IMR-90 (cell line): ENCODE measurements at regions not wholly inside any gene's neighbourhood (a gene's known extent, or its start where the extent isn't known, plus 50 kb on each side); places are given as distances from the start of the nearest gene placed in this dataset.

Experiments
- ATAC-seq: fragments of 200-7000 bp; cut with Tn5 transposase; 2 replicates; pipeline ENCODE4 v1.9.1; 2020; ENCODE audit warnings: low read depth, mild to moderate bottlenecking, moderate library complexity
- BruUV-seq: library from RNA; stranded (reverse); fragments of 400-500 nt; replicated peaks from 2 replicates; lab custom pipeline; 2021; lab: Mats Ljungman, UMichigan
- CTCF ChIA-PET: fragments of 300-600 bp; formaldehyde crosslinking; extraction: SDS; loops from one replicate; lab custom pipeline; 2021; ENCODE audit warnings: antibody characterized with exemption; lab: Yijun Ruan, JAX
- POLR2A ChIA-PET: fragments of 300-600 bp; sonication (Branson Sonifier 250); formaldehyde crosslinking; loops from one replicate; lab custom pipeline; 2022; ENCODE audit warnings: antibody characterized with exemption; ENCODE audit not compliant: unreplicated experiment; lab: Charles Lee
- DNase-seq: peaks from one replicate; pipeline ENCODE4 v3.0.0; 2013
- H2AFZ ChIP-seq: replicated peaks from 2 replicates; pipeline ENCODE3; 2013; ENCODE audit warnings: low read length, mild to moderate bottlenecking; ENCODE audit not compliant: poor library complexity
- H2AK5ac ChIP-seq: 2 replicates; pipeline ENCODE4 v1.6.1; 2013; ENCODE audit warnings: low read depth, low read length, inconsistent platforms
- H2AK9ac ChIP-seq: replicated peaks from 2 replicates; pipeline ENCODE3; 2013; ENCODE audit warnings: mild to moderate bottlenecking, low read depth, low read length, moderate library complexity; ENCODE audit not compliant: poor library complexity
- H2BK120ac ChIP-seq: 2 replicates; pipeline ENCODE4 v1.6.1; 2013; ENCODE audit warnings: low read depth, low read length, inconsistent platforms
- H2BK15ac ChIP-seq: 3 replicates; pipeline ENCODE4 v1.6.1; 2013; ENCODE audit warnings: low read depth, low read length, inconsistent platforms
- H2BK20ac ChIP-seq: 2 replicates; pipeline ENCODE4 v1.6.1; 2013; ENCODE audit warnings: low read depth, mild to moderate bottlenecking, inconsistent platforms, low read length, moderate library complexity
- H2BK5ac ChIP-seq: 2 replicates; pipeline ENCODE4 v1.6.1; 2013; ENCODE audit warnings: mild to moderate bottlenecking, low read depth, low read length, inconsistent platforms; ENCODE audit not compliant: poor library complexity, severe bottlenecking
- H3K14ac ChIP-seq: replicated peaks from 2 replicates; pipeline ENCODE4 v1.6.1; 2013; ENCODE audit warnings: low read depth, low read length, inconsistent platforms
- H3K18ac ChIP-seq: 2 replicates; pipeline ENCODE4 v1.6.1; 2013; ENCODE audit warnings: low read depth, low read length, control low read depth
- H3K23ac ChIP-seq: 2 replicates; pipeline ENCODE4 v1.6.1; 2013; ENCODE audit warnings: low read depth, low read length, inconsistent platforms
- H3K27ac ChIP-seq: 2 replicates; pipeline ENCODE4 v1.5.1; 2013; ENCODE audit warnings: mild to moderate bottlenecking, control low read depth, low read length; ENCODE audit not compliant: insufficient read depth
- H3K27me3 ChIP-seq: 2 replicates; pipeline ENCODE4 v1.6.1; 2013; ENCODE audit warnings: low read length; ENCODE audit not compliant: control insufficient read depth, insufficient read depth
- H3K36me3 ChIP-seq: 2 replicates; pipeline ENCODE4 v1.6.1; 2013; ENCODE audit warnings: low read length, mixed read lengths; ENCODE audit not compliant: control insufficient read depth, insufficient read depth
- H3K4ac ChIP-seq: 2 replicates; pipeline ENCODE4 v1.6.1; 2013; ENCODE audit warnings: low read depth, low read length, inconsistent platforms
- H3K4me1 ChIP-seq: 2 replicates; pipeline ENCODE4 v1.6.1; 2013; ENCODE audit warnings: low read length, mixed read lengths; ENCODE audit not compliant: control insufficient read depth, insufficient read depth
- H3K4me2 ChIP-seq: 2 replicates; pipeline ENCODE4 v1.6.1; 2013; ENCODE audit warnings: low read depth, mild to moderate bottlenecking, control low read depth, low read length, moderate library complexity
- H3K4me3 ChIP-seq: 2 replicates; pipeline ENCODE4 v1.5.1; 2013; ENCODE audit warnings: low read depth, mild to moderate bottlenecking, control low read depth, low read length, moderate library complexity; ENCODE audit not compliant: insufficient read depth
- H3K56ac ChIP-seq: 2 replicates; pipeline ENCODE4 v1.6.1; 2013; ENCODE audit warnings: low read length, inconsistent platforms; ENCODE audit not compliant: insufficient read depth; ENCODE audit errors: extremely low read depth
- H3K79me1 ChIP-seq, 2 experiments: 2 replicates each; pipeline ENCODE4 v1.6.1; 2013; ENCODE audit warnings: low read length in 2 of 2, inconsistent platforms in 1 of 2, low read depth in 1 of 2
- H3K9ac ChIP-seq: 2 replicates; pipeline ENCODE4 v1.6.1; 2013; ENCODE audit warnings: low read depth, low read length, control low read depth
- H3K9me1 ChIP-seq: 2 replicates; pipeline ENCODE4 v1.6.1; 2013; ENCODE audit warnings: low read length, inconsistent platforms; ENCODE audit not compliant: insufficient read depth
- H3K9me3 ChIP-seq: 2 replicates; pipeline ENCODE4 v1.6.1; 2013; ENCODE audit warnings: low read length; ENCODE audit not compliant: control insufficient read depth, insufficient read depth
- H4K20me1 ChIP-seq: 2 replicates; pipeline ENCODE4 v1.6.1; 2013; ENCODE audit warnings: low read length, inconsistent platforms; ENCODE audit not compliant: insufficient read depth
- H4K5ac ChIP-seq: 2 replicates; pipeline ENCODE4 v1.6.1; 2013; ENCODE audit warnings: mild to moderate bottlenecking, low read depth, low read length, control low read depth
- H4K8ac ChIP-seq, 2 experiments: 2 replicates each; pipeline ENCODE4 v1.6.1; 2013; ENCODE audit warnings: low read depth in 2 of 2, low read length in 2 of 2, control low read depth in 1 of 2, inconsistent platforms in 1 of 2
- H4K91ac ChIP-seq: 2 replicates; pipeline ENCODE4 v1.6.1; 2013; ENCODE audit warnings: low read depth, low read length, inconsistent platforms; ENCODE audit not compliant: insufficient read depth
- BHLHE40 ChIP-seq: fragments of 150-350 bp; IDR thresholded peaks from 2 replicates; pipeline ENCODE4 v1.6.1; 2016; ENCODE audit warnings: mild to moderate bottlenecking, low read depth, low read length
- CEBPB ChIP-seq: IDR thresholded peaks from 2 replicates; pipeline ENCODE4 v1.6.1; 2012; ENCODE audit warnings: low read depth, low read length, improper control_type of control experiment
- CHD1 ChIP-seq: IDR thresholded peaks from 2 replicates; pipeline ENCODE4 v1.6.1; 2012; ENCODE audit warnings: low read depth, low read length, improper control_type of control experiment
- CTCF ChIP-seq: conservative IDR thresholded peaks from 2 replicates; pipeline ENCODE4 v1.5.1; 2012; ENCODE audit warnings: mild to moderate bottlenecking, low read depth, low read length, improper control_type of control experiment
- FOS ChIP-seq: fragments of 150-350 bp; IDR thresholded peaks from 2 replicates; pipeline ENCODE4 v1.6.1; 2016; ENCODE audit warnings: low read depth, low read length
- MAFK ChIP-seq: IDR thresholded peaks from 2 replicates; pipeline ENCODE4 v1.6.1; 2012; ENCODE audit warnings: low read depth, low read length, improper control_type of control experiment
- MAZ ChIP-seq: IDR thresholded peaks from 2 replicates; pipeline ENCODE4 v1.6.1; 2012; ENCODE audit warnings: low read depth, mild to moderate bottlenecking, low read length, improper control_type of control experiment, moderate library complexity, borderline replicate concordance
- MXI1 ChIP-seq: IDR thresholded peaks from 2 replicates; pipeline ENCODE4 v1.6.1; 2012; ENCODE audit warnings: low read depth, mild to moderate bottlenecking, low read length, moderate library complexity, borderline replicate concordance
- NFE2L2 ChIP-seq: fragments of 150-350 bp; IDR thresholded peaks from 2 replicates; pipeline ENCODE4 v1.6.1; 2016; ENCODE audit warnings: low read depth, mild to moderate bottlenecking, low read length
- POLR2A ChIP-seq: IDR thresholded peaks from 2 replicates; pipeline ENCODE4 v1.6.1; 2012; ENCODE audit warnings: mild to moderate bottlenecking, low read depth, low read length
- RAD21 ChIP-seq: IDR thresholded peaks from 2 replicates; pipeline ENCODE4 v1.6.1; 2012; ENCODE audit warnings: low read length, improper control_type of control experiment
- RCOR1 ChIP-seq: IDR thresholded peaks from 2 replicates; pipeline ENCODE4 v1.6.1; 2012; ENCODE audit warnings: mild to moderate bottlenecking, low read length, improper control_type of control experiment; ENCODE audit not compliant: insufficient replicate concordance
- SMC3 ChIP-seq: fragments of 150-350 bp; IDR thresholded peaks from 2 replicates; pipeline ENCODE4 v1.6.1; 2016; ENCODE audit warnings: low read depth, mild to moderate bottlenecking, antibody characterized with exemption, low read length, moderate library complexity
- USF2 ChIP-seq: fragments of 150-350 bp; IDR thresholded peaks from 2 replicates; pipeline ENCODE4 v1.6.1; 2017; ENCODE audit warnings: mild to moderate bottlenecking, antibody characterized with exemption, low read length, low read depth
- dilution Hi-C: fragments of 300-500 bp; cut with HindIII; formaldehyde crosslinking; loops from one replicate; pipeline ENCODE4 v1.14.3; 2018; ENCODE audit warnings: low sequenced_read_pairs; ENCODE audit not compliant: unreplicated experiment
- in situ Hi-C: fragments of 300-500 bp; cut with MboI; formaldehyde crosslinking; loops from 3 replicates; pipeline ENCODE4 v1.14.3; 2019; ENCODE audit warnings: low sequenced_read_pairs, inconsistent platforms, mixed read lengths
- intact Hi-C: fragments of 100-400 bp; cut with micrococcal nuclease; formaldehyde crosslinking; loops from 2 replicates; pipeline ENCODE4 v1.10.0; 2022

GRCh38 chr18:5726011-5726410 is 169.3 kb downstream of the TMEM200C start:
- DNase-seq = no peak
- Histone ChIP-seq H3K9ac (no peak overlapping the region), H3K4me2 (no peak overlapping the region), H3K27me3 (no peaks in the 10 kb centered on the region), H3K23ac (no peak overlapping the region), H3K18ac (no peak overlapping the region), H3K9me3 (no peaks in the 10 kb centered on the region), H4K20me1 (no peaks in the 10 kb centered on the region), H2BK20ac (no peak overlapping the region), H3K4me1 (no peaks in the 10 kb centered on the region), H2BK120ac (no peak overlapping the region), H3K9me1 (no peaks in the 10 kb centered on the region), H3K27ac (no peak overlapping the region), H4K5ac (no peak overlapping the region), H2BK5ac (no peak overlapping the region), H2AK5ac (no peak overlapping the region), H3K36me3 (no peaks in the 10 kb centered on the region), H3K14ac (no peak overlapping the region), H4K8ac (no peak overlapping the region), H2AFZ (no peak overlapping the region), H3K56ac (no peak overlapping the region), H4K91ac (no peak overlapping the region), H3K4ac (no peak overlapping the region), H3K4me3 (no peak overlapping the region), H3K79me1 (no peaks in the 10 kb centered on the region), H2AK9ac (no peak overlapping the region), H2BK15ac (no peak overlapping the region)
- dilution Hi-C loops (no loop called here), in situ Hi-C loops (no loop called here), intact Hi-C loops (no loop called here)
- no peak for ATAC-seq
- CTCF ChIA-PET = no interaction called here
- BruUV-seq = no TSS peak
- TF ChIP-seq MAFK (no peak), USF2 (no peak), MXI1 (no peak), BHLHE40 (no peak), RCOR1 (no peak), CTCF (no peak), SMC3 (no peak), CEBPB (no peak), CHD1 (no peak), NFE2L2 (no peak), RAD21 (no peak), FOS (no peak), POLR2A (no peak), MAZ (no peak)
- POLR2A ChIA-PET = no interaction called here
